DMS53 (cell line): ENCODE measurements at regions not wholly inside any gene's neighbourhood (a gene's known extent, or its start where the extent isn't known, plus 50 kb on each side); places are given as distances from the start of the nearest gene placed in this dataset.
"Not testable (repeated sequence)": the region's sequence is repeated elsewhere in the genome, so short reads cannot be mapped to it uniquely, and the experiment has no call there.

Experiments
- DNase-seq: peaks from one replicate; lab custom pipeline; 2025; lab: John Stamatoyannopoulos, UW

- DNase-seq, result no peak
These were observed 227.1 kb downstream of the TOMM20 start for GRCh38 chr1:234901491-234902049.

DNA sequence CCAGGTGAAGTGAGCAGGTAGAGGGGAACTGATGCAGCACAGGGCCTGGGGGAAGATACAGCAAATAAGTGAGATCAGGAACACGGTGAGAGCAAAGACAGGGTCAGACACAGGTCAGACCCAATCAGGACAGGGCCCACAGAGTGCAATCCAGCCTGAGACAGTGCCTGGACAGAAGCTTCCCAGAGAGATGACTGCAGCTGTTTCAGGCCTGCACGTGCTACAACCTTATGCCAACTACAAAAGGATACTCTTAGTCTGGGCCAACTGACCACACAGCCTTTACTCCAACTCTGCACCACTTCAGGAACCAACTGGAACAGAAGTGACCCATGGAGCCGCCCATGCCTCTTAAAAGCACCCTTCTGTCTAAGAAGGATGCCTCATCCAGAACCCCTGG, 228.0 kb downstream of the TOMM20 start:
- DNase-seq, result no peak

- no peak for DNase-seq
These were observed 228.9 kb downstream of the TOMM20 start for GRCh38 chr1:234899730-234900072.

- peak; percentile 97 for DNase-seq
These were observed 229.5 kb downstream of the TOMM20 start for GRCh38 chr1:234899041-234899729.

- peak; percentile 91 for DNase-seq
These were observed 230.1 kb downstream of the TOMM20 start for GRCh38 chr1:234898455-234899033.

DNA sequence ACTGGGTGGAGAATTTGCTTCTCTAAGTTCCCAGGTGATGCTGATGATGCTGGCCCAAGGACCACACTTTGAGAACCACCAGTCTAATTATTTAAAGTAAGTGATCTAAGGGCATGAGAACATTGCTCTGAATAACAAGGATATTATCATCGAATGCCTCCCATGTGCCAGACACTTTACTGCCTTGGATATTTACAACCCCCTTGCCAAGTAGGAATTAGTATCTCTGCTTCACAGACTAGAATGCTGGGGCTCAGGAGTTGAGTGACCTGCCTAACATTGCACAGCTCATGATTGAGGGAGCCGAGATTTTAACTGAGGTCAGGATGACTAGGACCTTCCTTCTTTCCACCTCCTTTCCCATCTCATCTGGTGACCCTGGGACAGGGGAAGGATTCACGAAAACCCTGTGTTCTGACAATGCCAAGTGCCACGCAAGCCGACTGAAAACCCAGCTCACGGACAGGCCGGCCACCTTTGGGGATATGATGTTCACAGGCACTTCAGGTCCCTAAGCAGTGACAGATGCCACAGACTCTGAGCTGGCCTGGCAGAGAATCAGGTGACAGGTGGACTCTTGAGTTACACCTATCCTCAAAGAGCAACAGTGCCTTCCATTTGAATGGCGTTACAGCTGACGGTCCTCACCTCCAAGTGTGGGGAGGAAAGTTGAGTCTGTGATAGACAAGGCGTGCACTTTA, 230.7 kb downstream of the TOMM20 start:
- peak; percentile 81 for DNase-seq

DNA sequence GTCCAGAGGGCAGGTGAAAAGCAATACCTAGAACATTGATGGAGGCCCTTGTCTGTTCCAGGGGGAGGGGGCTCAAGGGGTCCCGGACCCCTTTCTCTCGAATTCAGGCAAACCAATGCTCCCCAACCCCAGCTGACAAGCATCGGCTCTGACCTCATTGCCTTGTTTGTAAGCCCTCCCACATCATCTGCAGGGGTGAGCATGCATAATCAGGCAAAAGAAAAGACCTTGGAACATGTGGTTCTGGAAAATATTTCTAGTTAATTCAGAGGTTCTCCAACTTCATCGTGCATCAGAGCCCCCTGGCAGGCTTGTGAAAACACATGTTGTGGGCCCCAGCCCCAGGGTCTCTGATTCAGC, 231.3 kb downstream of the TOMM20 start:
- no peak for DNase-seq

DNA sequence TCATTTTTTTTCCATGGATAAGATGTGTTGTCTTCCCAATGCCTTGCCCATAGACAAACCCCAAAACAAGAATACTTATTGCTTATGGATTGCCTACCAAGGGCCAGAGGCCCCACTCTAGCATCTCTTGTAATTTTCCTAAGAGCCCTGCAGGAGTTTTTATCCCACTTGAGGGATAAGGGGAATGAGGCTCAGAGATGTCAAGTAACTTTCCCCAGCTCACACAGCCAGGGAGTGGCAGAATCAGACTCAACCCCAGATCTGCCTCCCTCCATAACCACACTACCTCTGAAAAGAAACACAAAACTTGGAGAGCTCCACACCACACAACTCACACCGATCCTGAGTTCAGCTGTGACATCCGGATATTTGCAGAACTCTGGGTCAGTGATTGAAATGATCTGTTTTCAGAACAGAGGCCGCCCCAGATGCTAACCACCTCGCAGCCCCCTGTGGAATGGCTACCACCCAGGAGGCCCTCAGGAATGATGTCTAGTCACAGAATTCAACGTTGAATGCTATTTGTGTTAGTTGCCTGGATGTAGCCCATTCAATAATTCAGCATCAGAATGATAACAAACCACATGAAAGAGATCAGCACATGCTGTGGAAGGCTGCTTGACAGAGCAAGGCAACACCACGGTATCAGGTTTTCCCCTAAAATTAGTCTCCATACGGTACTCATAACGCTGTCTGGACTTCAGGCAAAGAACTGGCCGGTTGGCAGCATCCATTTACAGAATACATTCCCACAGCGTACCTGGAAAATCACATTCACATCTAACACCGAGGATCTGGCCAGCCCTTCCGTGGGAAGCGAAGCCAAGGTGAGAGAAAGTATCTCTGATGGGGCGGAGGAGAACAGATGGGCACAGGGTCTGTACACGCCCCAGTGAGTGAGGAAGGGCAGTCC, 231.9 kb downstream of the TOMM20 start:
- DNase-seq, result no peak

DNA sequence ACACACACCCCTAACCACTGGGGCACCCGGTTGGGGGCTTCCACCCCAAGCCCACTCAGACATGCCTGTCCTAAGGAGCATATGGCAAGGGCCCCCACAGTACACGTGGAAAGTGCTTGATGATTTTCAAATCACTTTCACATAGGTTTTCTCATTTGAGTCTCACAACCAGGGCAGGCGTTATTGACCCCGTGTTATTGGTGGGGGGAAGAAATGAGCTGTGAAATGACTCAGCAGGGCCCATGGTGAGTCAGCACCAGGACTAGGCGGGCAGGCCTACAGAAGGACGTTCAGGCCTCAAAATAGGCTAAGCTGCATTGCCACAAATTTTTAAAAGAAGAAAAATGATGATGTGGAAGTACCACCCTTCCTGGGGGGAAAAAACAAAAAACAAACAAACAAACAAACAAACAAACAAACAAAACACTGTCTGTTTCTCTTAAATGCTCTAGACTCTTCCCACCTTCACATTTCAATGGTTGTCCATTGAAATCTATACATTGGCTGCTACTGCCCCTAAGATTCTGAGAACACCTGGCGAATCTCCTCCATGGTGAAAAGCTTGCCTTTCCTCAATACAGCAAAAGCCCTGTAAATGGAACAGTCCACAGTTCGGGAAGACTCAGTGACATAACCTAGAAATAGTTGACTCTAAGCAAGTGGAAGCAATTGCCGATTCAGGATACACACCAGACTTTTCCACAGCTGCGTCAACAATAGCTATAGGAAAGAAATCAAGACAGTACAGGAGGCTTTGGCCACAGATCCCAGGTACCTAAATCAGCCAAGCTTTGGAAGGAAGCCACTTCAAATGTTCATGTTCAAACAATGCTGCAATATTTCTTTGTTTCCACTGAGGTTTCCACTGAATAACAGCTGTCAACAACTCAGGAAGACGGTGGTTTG, 234.7 kb downstream of the TOMM20 start:
- peak; percentile 89 for DNase-seq

DNA sequence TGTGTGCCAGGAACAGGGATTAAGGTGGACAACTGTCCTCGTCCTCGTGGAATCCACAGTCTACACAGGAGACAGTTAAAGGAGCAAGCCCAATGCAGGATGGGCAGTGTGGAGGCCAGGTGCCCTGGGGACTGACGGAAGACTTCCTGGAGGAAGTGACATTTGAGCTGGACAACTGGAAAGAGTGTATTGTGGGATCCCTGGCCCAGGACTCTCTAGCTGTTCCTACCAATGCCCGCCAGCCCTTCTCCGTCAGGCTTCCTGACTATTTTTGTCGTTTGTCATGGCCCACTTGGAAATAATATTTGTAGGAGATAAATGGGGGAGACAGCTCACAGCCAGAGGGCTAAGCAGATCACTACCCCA, 235.3 kb downstream of the TOMM20 start:
- no peak for DNase-seq

DNA sequence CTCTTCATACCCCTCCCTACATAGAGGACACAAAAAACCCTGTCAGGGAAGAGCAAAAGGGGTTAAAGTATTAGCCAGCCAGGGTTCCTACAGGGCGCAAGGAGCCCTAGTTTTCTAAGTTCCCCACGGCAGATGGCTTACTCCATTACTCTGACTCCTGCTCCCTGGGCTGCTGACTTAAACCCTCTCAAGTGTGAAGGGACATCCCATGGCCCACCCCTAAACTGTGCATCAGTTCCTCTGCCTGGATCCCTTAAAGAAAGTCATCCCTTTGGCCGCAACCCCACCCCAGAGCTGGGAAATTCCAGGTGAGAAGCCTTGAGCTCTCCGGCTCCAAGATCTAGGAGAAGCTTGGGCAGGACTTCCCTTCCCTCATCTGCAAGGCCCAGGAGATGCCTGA, 236.0 kb downstream of the TOMM20 start:
- no peak for DNase-seq

GRCh38 chr1:234891427-234891826, 237.2 kb downstream of the TOMM20 start:
- peak; percentile 59 for DNase-seq

- DNase-seq, result no peak
These were observed 239.0 kb downstream of the TOMM20 start for GRCh38 chr1:234889643-234890042.

GRCh38 chr1:234888247-234888646, 240.4 kb downstream of the TOMM20 start:
- DNase-seq, result not testable (repeated sequence)

- no peak for DNase-seq
These were observed 241.4 kb downstream of the TOMM20 start for GRCh38 chr1:234887016-234887900.

GRCh38 chr1:234886081-234886984, 242.3 kb downstream of the TOMM20 start:
- DNase-seq, result no peak

GRCh38 chr1:234885601-234886000, 243.0 kb downstream of the TOMM20 start:
- no peak for DNase-seq

- DNase-seq, result no peak
These were observed 243.9 kb downstream of the TOMM20 start for GRCh38 chr1:234884701-234885100.

DNA sequence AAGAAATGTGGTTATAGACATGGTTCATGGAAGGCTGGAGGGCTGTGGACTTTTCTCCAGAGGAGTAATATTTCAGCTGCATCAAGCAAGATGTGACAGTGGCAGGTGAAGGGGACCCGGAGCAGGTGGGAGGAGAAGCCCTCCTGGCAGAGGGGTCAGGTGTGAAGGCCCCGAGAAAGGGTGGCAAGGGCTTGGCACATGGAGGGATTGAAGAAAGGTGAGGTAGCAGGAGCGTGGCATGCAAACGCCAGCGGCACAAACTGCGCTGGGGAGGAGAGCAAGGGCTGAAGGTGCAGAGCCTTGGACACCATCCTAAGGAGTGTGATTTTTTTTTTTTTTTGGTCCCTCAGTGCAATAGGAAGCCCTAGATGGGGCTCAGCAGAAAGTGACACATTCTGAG, 244.6 kb downstream of the TOMM20 start:
- DNase-seq, result no peak
